ENCODE measurements at regions not wholly inside any gene's neighbourhood (a gene's known extent, or its start where the extent isn't known, plus 50 kb on each side); places are given as distances from the start of the nearest gene placed in this dataset.
A peak's percentile ranks its signal among the peaks of the same experiment; 100 is the strongest.

GRCh38 chr13:99033814-99034213 lies 56.0 kb upstream of the DOCK9 start:
- Histone ChIP-seq H3K9me3 (peaks cover 3 to 6% of the 10 kb centered on the region in 2 donors), H3K4me1 (no peaks in the 10 kb centered on the region), H3K4me3 (no peak overlapping the region), H3K27ac (no peak overlapping the region), H3K36me3 (no peaks in the 10 kb centered on the region), H3K27me3 (no peaks in the 10 kb centered on the region)
- intact Hi-C loops (cut with DNase I; ENCODE audit: low total_unique reads) = no loop called here
- peak in 2 of 3 donors; percentile 51 to 54 for TF ChIP-seq CTCF (IDR thresholded peaks at IDR 0.05)
- TF ChIP-seq POLR2AphosphoS5 (IDR thresholded peaks at IDR 0.05) = no peak
- TF ChIP-seq POLR2A (IDR thresholded peaks at IDR 0.05) = no peak
- no peak for DNase-seq (ENCODE audit: low spot score in 2 of 2)

- intact Hi-C loops (cut with DNase I; ENCODE audit: low total_unique reads) = no loop called here
These were observed 56.6 kb upstream of the DOCK9 start for GRCh38 chr13:99034333-99035085.

GRCh38 chr13:99035715-99036114 lies 57.9 kb upstream of the DOCK9 start:
- Histone ChIP-seq H3K4me3 (no peak overlapping the region), H3K27me3 (no peaks in the 10 kb centered on the region), H3K36me3 (no peaks in the 10 kb centered on the region), H3K27ac (no peak overlapping the region), H3K9me3 (peaks cover 0 to 6% of the 10 kb centered on the region in 2 donors), H3K4me1 (no peaks in the 10 kb centered on the region)
- DNase-seq (ENCODE audit: low spot score in 2 of 2) = no peak
- TF ChIP-seq CTCF (IDR thresholded peaks at IDR 0.05) (no peak), POLR2AphosphoS5 (IDR thresholded peaks at IDR 0.05) (no peak), POLR2A (IDR thresholded peaks at IDR 0.05) (no peak)
- intact Hi-C loops (cut with DNase I; ENCODE audit: low total_unique reads) = no loop called here

More at GRCh38 chr13:99034333-99035085, 56.6 kb upstream of the DOCK9 start:
- Histone ChIP-seq H3K36me3 (no peaks in the 10 kb centered on the region), H3K9me3 (peaks cover 0 to 6% of the 10 kb centered on the region in 2 donors), H3K4me3 (no peak overlapping the region), H3K4me1 (no peaks in the 10 kb centered on the region), H3K27me3 (no peaks in the 10 kb centered on the region), H3K27ac (no peak overlapping the region)
- no peak for TF ChIP-seq POLR2AphosphoS5 (IDR thresholded peaks at IDR 0.05)
- TF ChIP-seq CTCF (IDR thresholded peaks at IDR 0.05) = no peak
- TF ChIP-seq POLR2A (IDR thresholded peaks at IDR 0.05) = no peak
- DNase-seq (ENCODE audit: low spot score in 2 of 2) = no peak

GRCh38 chr13:99037756-99038155 lies 59.9 kb upstream of the DOCK9 start:
- intact Hi-C loops (cut with DNase I; ENCODE audit: low total_unique reads) = no loop called here
- Histone ChIP-seq H3K36me3 (no peaks in the 10 kb centered on the region), H3K9me3 (peaks cover 0 to 6% of the 10 kb centered on the region in 2 donors), H3K27me3 (no peaks in the 10 kb centered on the region), H3K27ac (no peak overlapping the region), H3K4me1 (no peaks in the 10 kb centered on the region), H3K4me3 (no peak overlapping the region)
- DNase-seq (ENCODE audit: low spot score in 2 of 2) = no peak
- TF ChIP-seq POLR2A (IDR thresholded peaks at IDR 0.05) (no peak), POLR2AphosphoS5 (IDR thresholded peaks at IDR 0.05) (no peak), CTCF (IDR thresholded peaks at IDR 0.05) (no peak)

- DNase-seq (ENCODE audit: low spot score in 2 of 2) = no peak
- H3K27ac ChIP-seq = no peak overlapping the region
- H3K27me3 ChIP-seq = no peaks in the 10 kb centered on the region
- peaks cover 0 to 6% of the 10 kb centered on the region in 2 donors for H3K9me3 ChIP-seq
- intact Hi-C loops (cut with DNase I; ENCODE audit: low total_unique reads) = no loop called here
- TF ChIP-seq POLR2AphosphoS5 (IDR thresholded peaks at IDR 0.05) (no peak), POLR2A (IDR thresholded peaks at IDR 0.05) (no peak), CTCF (IDR thresholded peaks at IDR 0.05) (no peak)
- no peaks in the 10 kb centered on the region for H3K4me1 ChIP-seq
- H3K36me3 ChIP-seq = no peaks in the 10 kb centered on the region
- no peak overlapping the region for H3K4me3 ChIP-seq
These were observed 61.9 kb upstream of the DOCK9 start for GRCh38 chr13:99039718-99040280.

Data from breast epithelium (tissue), 4 donors.